BJ (cell line): ENCODE measurements at regions not wholly inside any gene's neighbourhood (a gene's known extent, or its start where the extent isn't known, plus 50 kb on each side); places are given as distances from the start of the nearest gene placed in this dataset.

Experiments
- CTCF ChIA-PET: fragments of 350-600 bp; formaldehyde crosslinking; extraction: SDS; loops from one replicate; lab custom pipeline; 2021; ENCODE audit warnings: antibody characterized with exemption, inconsistent platforms; lab: Yijun Ruan, JAX
- POLR2A ChIA-PET: fragments of 300-600 bp; sonication (Branson Sonifier 250); formaldehyde crosslinking; extraction: SDS; loops from one replicate; lab custom pipeline; 2021; ENCODE audit warnings: antibody characterized with exemption; lab: Charles Lee
- DNase-seq: peaks from one replicate; pipeline ENCODE4 v3.0.0-alpha.2; 2011; ENCODE audit warnings: low read depth
- H3K27me3 ChIP-seq: 2 replicates; pipeline ENCODE4 v1.6.0; 2011; ENCODE audit warnings: low read length; ENCODE audit not compliant: control insufficient read depth, insufficient read depth
- H3K36me3 ChIP-seq: 2 replicates; pipeline ENCODE4 v1.5.1; 2011; ENCODE audit warnings: low read length; ENCODE audit not compliant: control insufficient read depth, insufficient read depth
- H3K4me3 ChIP-seq: 2 replicates; pipeline ENCODE4 v1.5.1; 2011; ENCODE audit warnings: low read depth, mild to moderate bottlenecking, control low read depth, low read length
- TF ChIP-seq, protein P1 (sequence below): IDR thresholded peaks from 2 replicates; pipeline ENCODE4 v1.5.1; 2011; ENCODE audit warnings: low read depth, mild to moderate bottlenecking, control low read depth, inconsistent platforms, low read length, moderate library complexity; ENCODE audit not compliant: insufficient read depth

DNA sequence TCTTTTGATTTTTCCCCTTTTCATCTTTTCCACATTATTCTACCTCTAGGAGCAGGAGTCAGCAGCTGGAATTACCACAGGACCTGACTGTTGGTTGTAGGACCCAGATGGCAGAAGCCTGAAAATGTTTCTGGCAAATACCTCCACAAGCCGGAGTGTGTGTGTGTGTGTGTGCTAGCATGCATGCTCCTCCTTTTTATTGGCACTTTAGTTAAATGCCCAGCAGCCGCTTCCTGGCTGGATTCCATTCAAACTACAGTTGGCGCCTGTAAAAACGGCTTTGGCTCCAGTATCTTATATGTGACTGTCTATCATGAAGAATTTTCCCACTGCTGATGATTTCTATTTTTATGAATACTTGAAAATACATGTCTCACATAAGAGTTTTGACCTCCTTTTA is 319.7 kb upstream of the SP4 start:
- no peak for DNase-seq
- TF ChIP-seq, protein P1, sequence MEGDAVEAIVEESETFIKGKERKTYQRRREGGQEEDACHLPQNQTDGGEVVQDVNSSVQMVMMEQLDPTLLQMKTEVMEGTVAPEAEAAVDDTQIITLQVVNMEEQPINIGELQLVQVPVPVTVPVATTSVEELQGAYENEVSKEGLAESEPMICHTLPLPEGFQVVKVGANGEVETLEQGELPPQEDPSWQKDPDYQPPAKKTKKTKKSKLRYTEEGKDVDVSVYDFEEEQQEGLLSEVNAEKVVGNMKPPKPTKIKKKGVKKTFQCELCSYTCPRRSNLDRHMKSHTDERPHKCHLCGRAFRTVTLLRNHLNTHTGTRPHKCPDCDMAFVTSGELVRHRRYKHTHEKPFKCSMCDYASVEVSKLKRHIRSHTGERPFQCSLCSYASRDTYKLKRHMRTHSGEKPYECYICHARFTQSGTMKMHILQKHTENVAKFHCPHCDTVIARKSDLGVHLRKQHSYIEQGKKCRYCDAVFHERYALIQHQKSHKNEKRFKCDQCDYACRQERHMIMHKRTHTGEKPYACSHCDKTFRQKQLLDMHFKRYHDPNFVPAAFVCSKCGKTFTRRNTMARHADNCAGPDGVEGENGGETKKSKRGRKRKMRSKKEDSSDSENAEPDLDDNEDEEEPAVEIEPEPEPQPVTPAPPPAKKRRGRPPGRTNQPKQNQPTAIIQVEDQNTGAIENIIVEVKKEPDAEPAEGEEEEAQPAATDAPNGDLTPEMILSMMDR, result no peak
- POLR2A ChIA-PET, result no interaction called here
- CTCF ChIA-PET, result no interaction called here
- Histone ChIP-seq H3K36me3 (no peaks in the 10 kb centered on the region), H3K27me3 (no peaks in the 10 kb centered on the region), H3K4me3 (no peak overlapping the region)

DNA sequence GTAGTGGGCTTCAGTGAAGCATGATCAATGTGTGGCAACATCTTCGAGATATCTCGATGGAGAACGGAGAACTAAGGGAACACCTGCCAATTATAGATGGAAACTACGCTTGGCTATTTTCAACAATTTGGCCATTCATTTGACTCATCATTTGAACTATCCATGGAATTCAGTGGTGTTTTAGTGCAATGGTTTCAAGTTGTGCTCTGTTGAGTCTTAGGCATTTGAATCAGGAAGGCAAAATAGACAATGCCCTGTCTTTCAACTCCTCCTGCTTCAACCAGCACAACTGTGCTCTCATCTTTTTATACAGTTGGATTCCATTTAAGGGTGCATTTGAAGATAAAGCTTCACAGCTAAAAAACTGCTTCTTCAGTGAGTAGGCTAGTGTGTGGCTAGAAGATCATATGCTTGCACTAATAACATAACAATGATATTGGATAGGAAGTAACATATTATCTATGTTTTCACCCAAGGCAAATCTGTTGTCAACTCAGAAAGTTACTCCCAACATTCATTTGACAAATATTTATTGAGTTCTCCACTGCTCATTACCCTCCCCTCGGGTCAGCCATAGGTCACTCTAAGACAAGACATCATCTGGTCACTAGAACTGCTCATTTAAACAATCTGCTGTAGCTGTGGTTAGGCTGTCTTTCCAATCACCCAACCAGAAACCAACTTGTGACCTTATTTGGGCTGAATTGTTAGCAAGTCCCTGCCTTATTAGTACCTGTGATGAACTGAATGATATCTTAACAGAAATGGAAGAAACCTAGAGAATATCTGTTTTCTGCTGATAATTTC is 314.1 kb upstream of the SP4 start:
- Histone ChIP-seq H3K4me3 (no peak overlapping the region), H3K36me3 (no peaks in the 10 kb centered on the region), H3K27me3 (no peaks in the 10 kb centered on the region)
- DNase-seq, result no peak
- TF ChIP-seq, protein P1, result no peak
- ChIA-PET CTCF (no interaction called here), POLR2A (no interaction called here)

DNA sequence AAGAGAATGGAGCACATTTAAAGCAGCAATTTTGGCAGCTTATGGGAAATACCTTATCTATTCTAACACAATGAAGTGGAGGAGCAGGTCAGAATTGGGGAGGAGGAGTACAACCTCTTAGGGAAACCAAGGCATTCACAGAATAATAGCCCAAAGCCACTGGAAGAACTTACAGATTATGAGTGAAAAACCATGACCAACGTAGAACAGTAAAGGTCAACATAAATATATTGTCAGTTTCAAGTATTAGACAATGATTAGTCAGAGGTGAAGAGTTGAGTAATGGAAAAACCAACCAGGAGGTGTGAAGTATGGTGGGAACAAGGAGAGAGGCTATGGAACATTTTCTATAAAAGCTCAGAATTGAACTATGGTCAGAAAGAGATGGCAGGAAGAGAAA is 304.3 kb upstream of the SP4 start:
- H3K4me3 ChIP-seq, result no peak overlapping the region
- DNase-seq, result no peak
- ChIA-PET POLR2A (no interaction called here), CTCF (no interaction called here)
- TF ChIP-seq, protein P1, result no peak
- H3K36me3 ChIP-seq, result no peaks in the 10 kb centered on the region
- H3K27me3 ChIP-seq, result no peaks in the 10 kb centered on the region

DNA sequence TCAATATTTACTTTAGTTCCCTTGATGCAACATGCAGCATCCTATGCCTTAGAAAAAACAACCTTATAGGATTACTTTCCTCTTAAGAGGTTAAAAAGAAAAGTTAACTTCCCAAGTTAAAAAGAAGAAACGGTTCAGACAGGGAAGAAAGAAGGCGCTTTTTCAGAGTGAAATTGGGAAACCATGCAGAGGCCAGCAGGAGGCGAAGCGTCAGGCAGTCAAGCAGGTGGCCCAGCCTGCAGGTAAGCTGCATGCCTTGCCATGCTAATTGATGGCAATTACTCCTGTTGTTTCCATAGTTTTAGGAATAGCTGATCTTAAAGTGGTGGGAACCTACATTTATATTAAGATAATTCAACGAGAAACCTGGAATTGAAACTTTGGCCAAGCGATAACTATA is 302.6 kb upstream of the SP4 start:
- TF ChIP-seq, protein P1, result no peak
- ChIA-PET POLR2A (no interaction called here), CTCF (no interaction called here)
- Histone ChIP-seq H3K27me3 (no peaks in the 10 kb centered on the region), H3K36me3 (no peaks in the 10 kb centered on the region), H3K4me3 (no peak overlapping the region)
- no peak for DNase-seq

DNA sequence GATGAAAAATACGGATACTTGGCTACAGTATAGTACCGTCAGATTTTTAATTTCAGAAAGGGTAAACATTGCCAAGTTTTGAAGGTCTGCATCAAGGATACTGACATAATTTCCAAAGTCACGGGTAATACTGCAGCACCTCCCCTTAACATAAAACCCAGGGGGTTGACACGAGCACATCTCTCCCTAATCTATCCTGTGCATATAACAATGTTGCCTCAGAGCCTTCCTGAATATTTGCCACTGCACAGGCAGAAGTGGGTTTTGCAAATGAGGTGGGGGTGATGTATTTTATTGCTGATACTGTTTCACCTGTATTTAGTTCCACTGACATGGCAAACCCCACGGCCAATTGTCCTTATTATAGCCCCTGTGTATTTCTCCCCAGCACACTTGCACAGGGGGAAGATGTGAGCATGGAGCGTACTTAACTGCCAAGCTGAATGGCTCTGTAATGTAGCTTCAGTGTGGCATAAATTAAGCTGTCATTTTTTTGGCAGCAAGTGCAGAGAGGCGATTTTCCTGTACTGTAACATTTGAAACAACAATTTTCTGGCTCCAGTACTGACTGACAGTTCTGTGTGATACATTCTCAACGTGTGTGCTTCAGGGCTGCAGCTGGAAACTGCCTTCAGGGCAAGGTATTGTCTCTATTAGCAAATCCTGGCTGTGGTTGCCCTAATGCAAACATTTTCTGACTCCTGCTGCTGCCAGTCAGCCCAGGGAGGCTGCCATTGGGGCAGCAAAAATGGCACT is 299.6 kb upstream of the SP4 start:
- ChIA-PET CTCF (no interaction called here), POLR2A (no interaction called here)
- TF ChIP-seq, protein P1, result no peak
- no peak overlapping the region for H3K4me3 ChIP-seq
- no peaks in the 10 kb centered on the region for H3K27me3 ChIP-seq
- no peak for DNase-seq
- H3K36me3 ChIP-seq, result no peaks in the 10 kb centered on the region
